Cardiac muscle cell (in vitro differentiated cells and primary cell): ENCODE measurements at regions not wholly inside any gene's neighbourhood (a gene's known extent, or its start where the extent isn't known, plus 50 kb on each side); places are given as distances from the start of the nearest gene placed in this dataset.
A peak's percentile ranks its signal among the peaks of the same experiment; 100 is the strongest.

ENCODE experiments used
- DNase-seq, 2 donors: peaks; one replicate each; pipeline versions ENCODE4 v3.0.0 to v3.0.0-alpha.2; 2010 to 2017; ENCODE audit warnings: low read depth in 1 of 2, low spot score in 1 of 2
- H3K27ac ChIP-seq: fragments of 200-600 bp; sonication (generic); 2 replicates; pipeline ENCODE4 v1.5.1; 2016
- H3K27me3 ChIP-seq: fragments of 200-600 bp; sonication (generic); 2 replicates; pipeline ENCODE4 v1.6.0; 2016; ENCODE audit warnings: control low read depth
- H3K36me3 ChIP-seq: fragments of 200-600 bp; sonication (generic); 2 replicates; pipeline ENCODE4 v1.5.1; 2016; ENCODE audit warnings: control low read depth
- H3K4me1 ChIP-seq: fragments of 200-600 bp; sonication (generic); 2 replicates; pipeline ENCODE4 v1.8.1; 2017; ENCODE audit warnings: low read depth, mild to moderate bottlenecking, mixed run types
- H3K4me3 ChIP-seq: fragments of 200-600 bp; sonication (generic); 2 replicates; pipeline ENCODE4 v1.5.1; 2016; ENCODE audit warnings: mild to moderate bottlenecking
- H3K9me3 ChIP-seq: fragments of 200-600 bp; sonication (generic); 2 replicates; pipeline ENCODE4 v1.5.1; 2017; ENCODE audit warnings: low read depth, mild to moderate bottlenecking, control low read depth
- CTCF ChIP-seq: IDR thresholded peaks from 2 replicates; pipeline ENCODE4 v1.5.1; 2012; ENCODE audit warnings: low read depth, mild to moderate bottlenecking, low read length

- Histone ChIP-seq H3K27ac (no peak overlapping the region), H3K4me1 (peaks cover 10% of the 10 kb centered on the region), H3K9me3 (no peaks in the 10 kb centered on the region), H3K36me3 (no peaks in the 10 kb centered on the region), H3K27me3 (no peaks in the 10 kb centered on the region), H3K4me3 (no peak overlapping the region)
- no peak for TF ChIP-seq CTCF
- no peak for DNase-seq
Measured at GRCh38 chr4:125808022-125808421, 493.3 kb downstream of the FAT4 start.

- DNase-seq = no peak
- Histone ChIP-seq H3K27me3 (no peaks in the 10 kb centered on the region), H3K4me3 (no peak overlapping the region), H3K27ac (no peak overlapping the region), H3K4me1 (peaks cover 10% of the 10 kb centered on the region), H3K36me3 (no peaks in the 10 kb centered on the region), H3K9me3 (no peaks in the 10 kb centered on the region)
- TF ChIP-seq CTCF = no peak
Measured at GRCh38 chr4:125808570-125808969, 493.8 kb downstream of the FAT4 start.

- TF ChIP-seq CTCF = no peak
- no peak for DNase-seq
- peaks cover 10% of the 10 kb centered on the region for H3K4me1 ChIP-seq
- H3K27ac ChIP-seq = no peak overlapping the region
- no peaks in the 10 kb centered on the region for H3K36me3 ChIP-seq
- H3K27me3 ChIP-seq = no peaks in the 10 kb centered on the region
- H3K4me3 ChIP-seq = no peak overlapping the region
- H3K9me3 ChIP-seq = no peaks in the 10 kb centered on the region
Measured at GRCh38 chr4:125811892-125812291, 497.1 kb downstream of the FAT4 start.

DNA sequence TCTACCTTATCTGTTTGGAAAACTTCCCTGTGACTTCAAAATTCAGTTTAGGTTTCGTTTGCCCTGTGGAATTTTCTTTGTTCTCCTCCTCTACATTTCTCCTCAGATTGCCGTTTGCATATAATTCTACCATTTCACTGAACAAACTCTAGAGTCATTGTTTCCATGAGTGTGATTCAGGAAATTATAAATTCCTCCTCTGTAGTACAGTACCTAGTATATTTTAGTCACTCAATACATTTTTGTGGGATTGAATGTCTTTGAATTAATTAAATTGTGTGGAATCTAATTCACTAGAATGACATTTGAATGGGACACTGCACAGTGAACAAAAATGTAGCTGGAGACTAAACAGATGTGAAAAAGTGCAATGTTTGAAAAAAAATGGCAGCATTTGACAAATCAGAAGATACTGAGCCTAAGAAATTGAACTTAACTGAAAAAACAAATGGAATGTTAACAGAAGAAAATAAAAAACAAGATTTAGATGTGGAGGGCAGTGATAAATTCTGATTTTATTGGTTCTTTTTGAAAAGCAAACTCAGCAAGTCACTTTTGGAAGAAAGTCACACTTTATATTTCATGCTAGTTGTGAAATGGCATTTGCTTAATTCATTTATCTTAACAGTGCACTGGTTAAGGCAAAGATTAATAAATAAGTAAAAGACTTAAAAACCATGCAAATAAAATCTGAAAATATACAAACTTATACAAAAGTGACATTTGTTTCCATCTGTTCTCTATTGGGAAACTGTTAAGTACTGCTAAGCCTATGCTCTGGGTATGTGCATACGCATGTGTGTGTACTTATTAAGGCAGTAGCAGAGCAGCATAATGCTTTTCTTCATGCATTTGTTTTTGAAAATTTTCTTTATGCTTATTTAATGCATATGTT, 512.3 kb downstream of the FAT4 start:
- H3K4me3 ChIP-seq = no peak overlapping the region
- TF ChIP-seq CTCF = no peak
- DNase-seq = peak in 1 of 2 donors; percentile 36

DNA sequence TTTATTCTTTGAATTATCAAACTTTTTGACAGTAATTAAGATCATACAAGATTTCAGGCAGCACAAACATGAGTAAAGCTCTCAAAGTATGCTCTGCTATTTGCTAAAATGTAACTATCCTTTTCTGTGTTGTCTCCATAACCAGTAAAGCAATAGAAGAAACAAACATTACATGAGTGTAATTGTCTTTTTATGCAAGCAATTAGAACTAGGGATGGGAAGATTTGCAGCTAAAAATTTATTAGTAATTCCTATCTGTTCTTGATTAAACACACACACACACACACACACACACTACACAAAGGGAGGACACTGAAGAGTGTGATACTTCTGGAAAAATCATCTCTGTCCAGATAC, 512.9 kb downstream of the FAT4 start:
- DNase-seq = no peak
- Histone ChIP-seq H3K27ac (no peak overlapping the region), H3K4me3 (no peak overlapping the region), H3K4me1 (no peaks in the 10 kb centered on the region), H3K9me3 (no peaks in the 10 kb centered on the region), H3K27me3 (no peaks in the 10 kb centered on the region), H3K36me3 (no peaks in the 10 kb centered on the region)
- TF ChIP-seq CTCF = no peak

More for the DNA sequence above, 512.3 kb downstream of the FAT4 start:
- Histone ChIP-seq H3K27me3 (no peaks in the 10 kb centered on the region), H3K27ac (no peak overlapping the region), H3K4me1 (no peaks in the 10 kb centered on the region), H3K36me3 (no peaks in the 10 kb centered on the region), H3K9me3 (no peaks in the 10 kb centered on the region)
